ENCODE measurements at regions not wholly inside any gene's neighbourhood (a gene's known extent, or its start where the extent isn't known, plus 50 kb on each side); places are given as distances from the start of the nearest gene placed in this dataset.

DNA sequence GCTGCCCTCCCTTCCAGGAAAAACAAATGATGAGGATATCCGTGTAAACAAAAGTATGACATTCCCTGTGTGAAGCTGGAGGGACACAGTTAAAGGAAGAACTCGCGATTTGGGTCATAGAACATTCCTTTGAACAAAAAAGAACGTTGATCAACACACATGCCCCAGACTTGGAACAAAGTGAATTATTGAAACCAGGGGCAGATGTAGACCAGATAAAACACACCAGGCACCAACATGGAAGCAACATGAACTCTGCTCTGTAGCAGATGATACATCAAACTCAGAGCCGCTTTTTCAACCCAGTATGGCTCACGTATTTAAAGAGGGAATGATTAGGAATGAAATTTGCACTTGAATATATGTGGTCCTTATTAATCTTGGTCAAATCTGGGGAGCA is 206.5 kb downstream of the TMEM182 start:
- DNase-seq, result no peak

DNA sequence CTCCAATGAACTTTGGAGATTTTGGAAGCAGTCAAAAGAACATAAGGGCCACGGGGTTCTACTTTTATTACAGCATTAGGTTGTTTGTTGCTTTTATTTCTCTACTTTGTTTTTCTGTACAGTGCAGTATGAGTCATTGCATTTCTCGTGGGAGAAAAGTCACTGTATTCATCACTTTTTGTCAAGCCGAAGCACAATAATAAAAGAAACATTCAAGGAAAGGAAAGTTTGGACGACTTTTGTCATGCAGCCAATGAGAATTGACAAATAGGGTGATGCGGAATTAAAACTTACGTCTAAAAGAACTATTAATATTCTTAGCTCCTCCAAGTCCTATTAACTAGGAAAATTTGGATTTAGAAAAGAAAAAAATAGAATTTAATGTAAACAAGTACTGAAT is 209.9 kb downstream of the TMEM182 start:
- no peak for DNase-seq

DNA sequence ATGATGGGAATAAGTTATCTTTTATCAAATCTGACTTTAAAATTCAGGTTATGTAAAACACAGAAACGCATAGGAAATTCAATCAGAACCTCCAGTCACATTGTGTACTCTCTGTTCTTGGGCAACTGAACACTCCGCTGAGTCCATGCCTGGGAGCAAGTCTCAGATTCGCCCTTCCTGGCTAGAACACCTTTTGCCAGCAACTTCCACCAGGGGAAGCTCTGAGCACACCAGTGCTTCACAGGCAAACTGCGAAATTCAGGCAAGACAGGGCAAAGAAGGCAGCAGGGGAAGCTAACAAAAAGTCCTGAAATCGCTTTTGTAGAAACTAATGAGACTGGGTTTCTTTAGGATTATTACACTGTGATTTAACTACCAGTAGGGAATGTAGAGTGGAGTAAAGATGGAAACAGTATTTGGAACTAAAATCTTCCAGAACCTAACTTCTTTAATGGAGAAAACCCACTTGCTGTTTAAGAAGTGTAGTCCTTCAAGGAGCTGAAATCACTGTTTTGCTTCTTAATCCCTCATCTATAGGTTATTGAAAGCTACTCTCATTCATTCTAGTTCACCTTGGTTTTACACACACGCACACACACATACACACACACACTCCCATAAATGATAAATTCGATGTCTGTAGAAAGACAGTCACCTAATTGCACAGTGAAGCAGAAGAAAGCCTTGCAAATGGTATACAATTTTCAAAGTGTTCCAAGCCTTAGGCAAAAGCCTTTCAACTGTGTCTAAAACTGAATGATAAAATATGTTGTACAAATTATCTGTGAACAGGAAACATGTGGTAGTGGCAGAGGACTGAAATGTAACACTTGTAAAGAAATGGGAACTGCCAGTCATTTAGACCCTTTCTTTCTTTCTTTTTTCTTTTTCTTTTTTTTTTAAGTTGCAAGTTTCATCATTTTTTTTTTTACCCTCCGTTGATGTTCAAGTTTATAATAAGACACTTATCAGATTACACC is 214.5 kb downstream of the TMEM182 start:
- peak; percentile 4 for DNase-seq

DNA sequence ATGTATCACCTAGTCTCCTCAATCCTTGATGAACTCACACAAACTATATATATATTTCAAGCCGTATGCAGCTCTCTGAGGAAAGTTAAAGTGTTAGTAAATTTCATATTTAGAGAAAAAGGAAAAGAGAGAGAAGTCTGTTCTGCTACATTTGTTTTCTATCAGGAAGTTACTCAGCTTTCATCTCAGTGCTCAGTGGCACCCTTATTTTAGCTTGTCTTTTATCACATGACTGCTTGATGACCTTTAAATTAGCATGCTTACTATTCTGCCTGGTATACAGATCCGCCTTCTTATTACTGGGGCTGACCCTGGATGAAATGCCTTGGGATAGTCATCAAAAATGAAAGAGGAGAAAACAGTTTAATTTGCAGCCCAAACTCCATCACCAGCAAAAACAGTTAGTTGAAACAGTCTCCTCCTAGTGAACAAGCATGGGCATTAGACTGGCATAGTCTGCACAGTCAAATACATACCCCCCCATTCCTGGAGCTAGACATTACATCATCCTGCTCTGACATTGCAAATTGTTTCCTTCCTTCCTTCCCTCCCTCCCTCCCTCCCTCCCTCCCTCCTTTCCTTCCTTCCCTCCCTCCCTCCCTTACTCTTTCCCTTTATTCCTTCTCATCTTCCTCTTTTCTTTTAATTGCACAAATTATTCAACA is 215.7 kb downstream of the TMEM182 start:
- no peak for DNase-seq

DNA sequence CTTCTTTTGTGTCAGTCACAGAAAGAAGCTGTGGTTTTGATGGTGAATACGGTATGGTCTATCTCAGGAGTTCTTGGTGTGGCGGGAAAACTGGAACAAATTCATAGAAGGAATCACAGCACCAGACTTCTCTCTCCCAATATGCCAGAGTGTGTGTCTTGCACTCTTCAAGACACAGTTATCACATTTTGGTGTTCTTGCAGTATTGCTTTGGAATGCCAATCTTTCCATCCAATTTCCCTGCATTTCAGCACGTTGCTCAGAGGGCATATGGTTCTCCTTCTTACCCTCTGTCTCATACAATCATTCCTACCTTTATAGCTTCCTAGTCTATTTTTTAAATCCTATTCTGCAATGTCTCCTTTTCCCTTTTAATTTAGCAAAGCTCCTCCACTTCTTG is 216.3 kb downstream of the TMEM182 start:
- DNase-seq, result no peak

DNA sequence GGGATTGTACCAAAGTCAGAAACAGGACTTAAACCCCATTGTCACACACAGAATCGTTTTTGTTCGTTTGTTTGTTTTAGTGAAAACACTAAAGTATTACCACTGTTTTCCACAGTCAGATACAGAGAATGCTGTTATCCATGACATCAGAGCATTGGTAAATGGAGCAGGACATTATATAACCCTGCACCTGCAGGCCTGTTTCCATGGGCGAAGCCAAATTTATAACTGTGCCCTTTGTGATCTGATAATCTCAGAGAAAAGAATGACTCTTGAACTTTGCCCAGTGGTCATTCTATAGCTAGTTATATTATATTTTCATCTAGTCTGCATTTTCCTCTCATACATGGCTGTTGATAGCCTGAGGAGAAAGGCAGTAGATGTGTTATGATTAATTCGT is 217.6 kb downstream of the TMEM182 start:
- no peak for DNase-seq

- no peak for DNase-seq
Observed at GRCh38 chr2:102983786-102984185, 222.0 kb downstream of the TMEM182 start.

DNA sequence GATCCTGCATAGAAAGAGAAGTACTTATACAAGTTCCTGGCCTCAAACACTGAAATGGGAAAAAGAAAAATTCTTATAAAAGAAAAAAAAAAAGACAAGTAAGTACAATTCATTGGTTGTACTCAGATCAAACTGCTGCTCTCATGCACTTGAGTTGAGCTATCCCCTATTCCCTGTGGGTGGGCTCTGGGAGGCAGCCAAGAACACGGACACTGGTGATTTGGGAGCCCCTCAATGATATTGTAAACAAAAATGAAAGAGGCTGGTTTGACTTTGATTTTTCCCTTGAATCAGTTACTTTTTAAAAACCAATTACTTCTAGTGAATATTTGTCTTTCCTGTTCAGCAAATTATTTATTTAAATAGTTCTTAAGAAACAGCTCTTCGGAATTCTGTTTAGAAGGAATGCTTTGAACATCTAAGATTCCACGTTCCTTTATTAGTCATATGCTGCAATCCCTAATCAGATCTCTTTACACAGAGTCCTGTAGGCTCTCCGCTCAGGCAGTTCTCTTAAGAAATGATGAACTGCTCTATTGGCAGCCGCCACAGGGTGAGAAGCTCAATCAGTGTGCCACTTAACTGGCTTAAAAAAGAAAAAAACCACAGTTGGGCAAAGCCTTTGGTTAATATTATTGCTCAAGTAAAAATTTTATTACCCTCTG is 225.1 kb downstream of the TMEM182 start:
- no peak for DNase-seq

GRCh38 chr2:102992607-102993006 is 230.8 kb downstream of the TMEM182 start:
- DNase-seq, result no peak

GRCh38 chr2:102999958-103000357 is 238.1 kb downstream of the TMEM182 start:
- DNase-seq, result no peak

- no peak for DNase-seq
Observed at GRCh38 chr2:103002954-103003353, 241.1 kb downstream of the TMEM182 start.

DNA sequence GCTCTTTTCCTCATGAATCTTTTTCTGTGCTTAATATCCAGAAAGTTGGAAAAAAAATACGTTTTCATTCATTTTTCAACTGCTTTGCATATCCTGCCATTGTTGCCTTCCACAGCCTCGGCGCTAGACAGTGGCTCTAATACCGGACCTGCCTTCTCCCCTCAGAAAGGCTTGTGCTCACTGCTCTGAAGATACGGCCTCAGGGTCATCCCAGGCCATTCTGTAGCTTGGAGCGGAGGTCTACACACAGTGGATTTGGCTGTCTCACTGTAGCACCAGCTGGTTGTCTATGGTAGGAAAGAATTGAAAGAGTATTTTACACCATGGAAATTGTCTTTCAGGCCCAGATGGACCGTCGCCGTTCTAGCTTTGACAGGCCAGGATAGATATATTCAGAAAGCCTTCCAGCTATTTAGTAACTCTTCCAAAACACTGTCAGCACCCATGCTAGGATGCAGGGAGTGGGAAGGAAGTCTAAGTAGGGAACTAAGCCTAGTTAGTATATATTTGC is 242.0 kb downstream of the TMEM182 start:
- no peak for DNase-seq

DNA sequence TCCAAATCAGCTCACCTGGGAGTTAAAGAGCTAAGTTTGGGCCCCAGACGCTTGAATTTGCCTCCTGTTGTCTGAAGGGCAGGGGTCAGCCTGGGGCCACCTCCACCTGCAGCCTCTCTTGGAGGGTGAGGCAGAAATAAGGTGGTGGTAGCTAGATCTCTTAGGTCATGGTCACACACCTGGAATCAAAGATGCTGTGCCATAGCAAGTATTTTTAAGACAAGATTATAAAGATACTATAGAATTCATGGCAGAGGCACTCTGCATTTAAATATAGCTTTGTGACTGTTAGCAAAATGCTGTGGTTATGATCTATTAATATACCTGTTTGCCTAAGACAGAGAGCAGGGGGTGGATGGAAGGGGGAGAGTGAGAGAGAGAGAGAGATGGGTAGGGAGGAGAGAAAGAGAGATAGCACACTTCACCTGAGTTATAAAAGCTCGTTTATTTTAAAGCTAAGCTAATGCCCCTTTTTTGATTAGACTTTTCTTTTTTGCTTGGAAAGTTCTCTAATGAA is 242.7 kb downstream of the TMEM182 start:
- DNase-seq, result no peak

DNA sequence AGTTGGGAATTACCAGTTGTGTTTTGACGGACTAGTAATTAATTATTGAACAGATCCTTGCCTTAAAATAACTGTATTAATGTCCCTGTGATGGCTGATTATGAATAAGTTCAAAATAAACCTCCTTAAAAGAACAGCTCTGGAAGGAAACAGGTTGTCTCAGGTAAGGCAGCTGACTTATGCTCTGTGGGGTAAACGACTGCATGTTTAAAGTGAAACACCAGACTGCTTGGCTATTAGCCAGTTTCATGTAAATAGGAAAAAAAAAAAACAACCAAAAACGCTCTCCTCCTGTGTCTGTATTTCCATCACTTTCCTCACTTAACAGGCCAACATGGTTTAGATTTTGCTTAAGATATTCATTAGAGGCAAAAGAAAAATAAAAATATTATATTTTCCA is 243.6 kb downstream of the TMEM182 start:
- no peak for DNase-seq

- DNase-seq, result no peak
Observed at GRCh38 chr2:103007086-103007485, 245.3 kb downstream of the TMEM182 start.

DNA sequence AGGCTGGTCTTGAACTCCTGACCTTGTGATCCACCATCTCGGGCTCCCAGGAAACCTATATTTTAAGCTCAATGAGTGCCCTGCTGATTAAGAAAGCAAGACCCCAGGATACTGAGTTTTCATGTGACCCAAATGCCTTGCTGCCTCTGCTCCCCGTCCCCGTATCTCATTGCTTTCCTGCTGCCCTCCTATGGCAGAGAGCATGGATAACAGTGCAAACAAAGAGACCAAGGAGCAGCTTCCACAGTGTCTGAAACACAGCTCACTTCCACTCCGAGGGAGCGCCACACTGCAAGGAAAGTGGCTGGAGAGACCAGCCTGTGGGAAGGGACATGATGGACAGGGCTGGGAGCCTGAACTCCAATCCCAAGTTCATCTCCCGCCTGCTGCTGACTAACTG is 246.8 kb downstream of the TMEM182 start:
- no peak for DNase-seq

DNA sequence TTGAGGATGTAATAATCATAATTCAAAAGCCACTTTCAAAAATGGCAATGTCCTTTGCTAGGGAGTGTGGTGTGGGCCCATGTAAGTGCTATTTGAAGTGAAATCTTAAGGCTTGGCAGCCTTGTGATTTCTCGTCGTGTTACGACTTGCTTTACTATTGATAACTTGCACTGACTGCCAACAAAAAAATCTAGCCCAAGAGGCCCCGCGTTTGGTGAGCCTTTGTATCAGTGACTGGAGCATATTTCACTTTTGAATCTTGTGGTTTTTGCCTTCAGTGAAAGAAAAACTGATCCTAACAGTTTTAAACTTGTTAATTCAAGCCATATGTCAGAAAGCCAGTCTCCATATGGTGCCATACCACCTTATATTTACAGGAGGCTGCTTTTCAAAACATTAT is 248.0 kb downstream of the TMEM182 start:
- DNase-seq, result no peak

- no peak for DNase-seq
Observed at GRCh38 chr2:103010306-103010705, 248.5 kb downstream of the TMEM182 start.

DNA sequence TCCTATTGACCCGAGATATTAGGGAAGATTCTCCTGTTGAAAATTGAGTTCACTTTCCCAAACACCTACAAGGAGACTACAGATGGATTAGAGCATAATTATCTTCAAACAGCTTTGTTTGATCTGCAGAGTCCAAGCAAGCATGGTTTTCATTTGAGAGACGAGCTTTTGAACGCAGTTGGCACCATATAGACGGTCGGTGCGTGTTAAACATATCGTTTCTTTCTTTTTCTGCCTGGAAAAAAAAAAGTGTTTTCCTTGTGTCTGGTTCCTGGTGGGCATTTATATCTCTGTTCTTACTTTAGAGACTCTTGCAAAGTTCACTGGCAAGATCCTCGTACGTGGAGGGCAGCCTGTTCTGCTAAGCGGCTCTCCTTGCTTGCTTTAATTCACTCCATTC is 248.9 kb downstream of the TMEM182 start:
- no peak for DNase-seq

DNA sequence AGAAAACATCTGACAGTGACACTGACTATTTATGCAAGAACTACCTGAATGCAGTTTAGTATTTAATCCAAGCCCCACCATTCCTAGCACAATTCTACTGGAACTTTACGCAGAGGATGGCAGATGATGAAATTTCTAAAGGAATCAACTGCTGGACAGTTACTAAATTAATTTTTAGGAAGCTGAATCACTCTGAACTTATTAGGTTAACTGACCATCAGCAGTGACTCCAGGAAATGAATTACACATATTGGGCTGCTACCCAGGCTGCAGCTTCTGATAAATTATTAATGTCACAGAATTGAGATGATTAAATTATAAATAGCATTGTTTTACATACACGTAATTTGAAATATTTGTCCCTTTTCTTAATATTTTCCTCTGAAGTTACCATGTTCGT is 250.8 kb downstream of the TMEM182 start:
- DNase-seq, result no peak

- no peak for DNase-seq
Observed at GRCh38 chr2:103025056-103025455, 263.2 kb downstream of the TMEM182 start.

DNA sequence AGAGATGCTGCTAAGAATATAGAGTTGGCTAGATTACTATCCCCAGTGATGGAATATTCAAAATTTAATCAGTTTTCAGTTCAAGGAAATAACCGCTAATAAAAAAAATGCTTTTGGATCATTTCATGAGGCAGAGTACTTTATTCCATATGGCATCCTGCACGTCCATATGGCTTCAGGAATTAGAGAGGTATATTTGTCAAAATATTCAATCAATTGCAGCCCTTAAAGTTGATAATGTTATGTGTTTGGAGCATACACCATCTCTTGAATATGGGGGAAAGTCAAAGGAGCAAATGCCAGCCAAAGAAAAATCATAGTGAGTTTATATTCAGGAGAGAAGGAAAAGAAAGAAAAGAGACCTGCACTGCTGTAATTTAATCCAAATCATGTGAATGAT is 266.4 kb downstream of the TMEM182 start:
- no peak for DNase-seq

All from hematopoietic multipotent progenitor cell treated with erythropoietin and hydrocortisone succinate and interleukin-3 and kit ligand, for 8 days (in vitro differentiated cells).